ENCODE measurements at regions not wholly inside any gene's neighbourhood (a gene's known extent, or its start where the extent isn't known, plus 50 kb on each side); places are given as distances from the start of the nearest gene placed in this dataset.

DNA sequence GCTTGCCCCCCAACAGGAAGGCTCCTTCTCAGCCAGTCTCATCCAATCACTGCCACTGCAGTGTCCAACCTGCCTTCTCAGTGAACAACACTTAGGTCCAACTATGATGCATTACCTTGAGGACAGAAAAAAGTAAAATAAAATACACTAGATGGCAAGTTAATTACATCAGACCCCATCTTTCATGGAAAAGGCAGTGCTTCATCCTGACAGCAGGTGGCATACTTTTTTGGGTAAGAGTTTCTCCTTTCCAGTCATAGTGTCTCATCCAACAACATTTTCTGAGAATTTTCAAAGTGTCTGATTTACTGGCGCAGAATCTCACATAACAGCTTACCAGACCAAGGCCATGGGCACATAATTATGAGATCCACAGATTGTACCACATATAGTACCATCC lies 1742.8 kb downstream of the PCDH7 start:
- DNase-seq = no peak

GRCh38 chr4:32470087-32470585 lies 1750.0 kb downstream of the PCDH7 start:
- DNase-seq = no peak

DNA sequence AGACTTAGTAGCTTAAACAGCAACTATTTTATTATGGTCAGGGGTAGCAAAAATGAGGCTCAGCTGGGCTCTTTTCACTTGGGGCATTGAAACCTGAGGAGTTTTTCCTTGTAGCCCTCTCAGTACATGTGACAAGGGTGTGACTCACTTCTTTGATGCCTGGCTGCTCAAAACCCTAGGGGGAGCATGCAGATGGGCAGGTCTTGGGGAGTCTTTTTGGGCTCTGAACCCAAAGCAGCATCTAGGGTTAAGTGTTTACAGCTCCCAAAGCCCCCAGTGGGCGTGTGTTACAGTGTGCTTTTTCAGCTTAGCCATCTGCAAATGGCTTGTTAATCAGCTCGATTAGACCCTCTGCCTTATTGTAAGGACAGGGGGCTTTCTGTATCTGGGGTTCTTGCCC lies 1752.7 kb downstream of the PCDH7 start:
- DNase-seq = no peak

DNA sequence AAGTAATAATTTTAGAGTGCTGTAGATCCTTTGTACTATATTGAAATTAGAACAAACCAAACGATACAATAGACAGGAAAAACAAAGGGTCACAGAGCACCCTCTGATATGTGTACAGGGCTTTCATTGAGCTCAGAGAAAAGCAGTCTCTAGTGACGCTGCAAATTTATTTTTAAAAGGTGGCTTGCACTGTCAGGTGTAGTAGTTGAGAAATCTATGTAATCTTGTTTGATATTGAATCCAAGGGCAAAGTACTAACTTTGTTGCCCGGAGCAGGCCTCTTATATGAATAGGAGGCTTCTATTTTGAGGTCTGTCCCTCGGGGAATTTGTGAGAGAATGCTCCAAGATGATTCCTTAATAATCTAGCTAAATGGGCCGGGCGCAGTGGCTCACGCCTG lies 1755.5 kb downstream of the PCDH7 start:
- DNase-seq = no peak

GRCh38 chr4:32477518-32477917 lies 1757.3 kb downstream of the PCDH7 start:
- no peak for DNase-seq

DNA sequence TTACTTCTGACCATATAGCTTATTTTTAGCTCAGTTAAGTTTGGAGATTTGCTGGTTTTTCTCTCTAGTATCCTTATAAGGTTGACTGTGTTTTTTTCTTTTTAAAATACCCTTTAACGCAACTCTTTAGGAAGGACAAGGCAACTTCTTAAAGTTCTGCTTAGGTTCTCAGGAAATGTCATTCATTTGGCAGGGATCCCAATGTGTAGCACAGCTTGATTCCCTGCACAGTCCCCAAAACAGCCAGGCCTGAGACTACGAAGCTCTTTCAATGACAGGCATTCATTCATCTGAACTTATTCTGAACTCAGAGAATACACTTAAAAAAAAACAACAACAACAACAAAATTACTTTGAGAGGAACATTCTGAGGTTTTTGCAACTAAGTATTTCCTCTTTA lies 1765.8 kb downstream of the PCDH7 start:
- no peak for DNase-seq

- no peak for DNase-seq
Measured at GRCh38 chr4:32488690-32489089, 1768.5 kb downstream of the PCDH7 start.

DNA sequence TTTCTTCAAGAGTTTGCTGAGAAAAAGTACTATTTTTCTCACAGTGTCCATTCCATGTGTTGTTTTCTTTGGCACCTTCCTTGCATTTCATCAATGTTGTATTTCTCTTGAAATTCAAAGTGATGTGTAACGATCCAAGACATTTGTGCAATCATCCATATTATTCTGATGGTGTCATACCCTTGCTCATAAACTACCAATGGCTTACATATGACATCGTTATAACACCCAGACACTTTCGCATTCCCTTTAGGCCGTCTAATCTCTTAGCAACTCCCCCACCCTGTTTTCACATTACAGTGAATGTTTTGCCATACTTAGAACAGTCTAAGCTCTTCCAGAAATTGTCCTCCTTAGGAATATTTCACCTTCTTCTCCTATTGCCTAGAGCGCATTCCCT lies 1779.0 kb downstream of the PCDH7 start:
- DNase-seq = no peak

DNA sequence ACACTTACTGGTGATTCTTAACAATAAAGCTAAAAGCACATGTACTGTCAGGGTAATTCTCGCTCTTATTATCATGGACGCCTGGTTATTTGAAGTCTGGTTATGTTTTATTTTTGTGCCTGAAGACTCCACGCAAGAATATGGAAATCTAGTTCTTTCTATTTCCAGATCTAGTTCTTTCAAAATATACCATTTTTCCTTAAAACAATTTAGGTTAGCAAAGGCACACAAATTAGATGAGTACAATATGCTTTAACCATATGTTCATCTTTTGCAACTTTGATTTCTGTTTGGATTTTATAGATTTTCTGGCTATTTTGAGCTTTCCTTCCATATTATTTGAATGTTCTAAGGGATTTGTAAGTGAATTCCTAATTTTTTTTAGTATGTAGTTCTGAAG lies 1783.1 kb downstream of the PCDH7 start:
- DNase-seq = no peak

DNA sequence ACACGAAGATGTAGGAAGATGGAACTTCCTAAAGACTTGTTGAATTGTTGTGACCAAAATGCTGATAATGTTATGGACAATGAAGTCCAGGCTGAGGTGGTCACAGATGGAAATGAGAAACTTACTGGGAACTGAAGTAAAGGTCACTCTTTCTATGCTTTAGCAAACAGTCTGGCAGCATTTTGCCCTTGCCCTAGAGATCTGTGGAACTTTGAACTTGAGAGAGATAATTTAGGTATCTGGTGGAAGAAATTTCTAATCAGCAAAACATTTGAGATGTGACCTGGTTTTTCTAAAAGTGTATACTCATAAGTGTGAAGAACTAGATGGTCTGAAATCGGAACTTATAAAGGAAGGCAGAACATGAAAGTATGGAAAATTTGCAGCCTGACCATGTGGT lies 1785.9 kb downstream of the PCDH7 start:
- DNase-seq = no peak

- DNase-seq = no peak
Measured at GRCh38 chr4:32519060-32519459, 1798.9 kb downstream of the PCDH7 start.

DNA sequence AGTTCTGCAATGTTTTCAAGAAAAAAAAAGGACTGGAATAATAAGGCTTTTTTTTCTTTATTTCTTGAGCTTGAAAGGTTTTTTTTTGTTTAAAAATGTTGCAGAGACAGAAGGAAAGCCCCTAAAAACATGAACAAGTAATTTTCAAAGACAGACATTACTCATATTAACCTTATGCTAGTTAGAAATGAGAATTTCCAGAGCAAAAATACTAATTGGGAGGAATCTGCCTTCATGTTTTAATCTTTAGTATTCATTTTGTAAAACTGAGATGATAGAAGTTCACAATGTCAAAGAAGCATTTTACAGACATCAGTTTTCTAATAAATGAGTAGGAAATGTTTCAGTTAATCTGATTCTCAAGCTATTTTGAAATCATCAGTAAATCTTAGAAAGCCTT lies 1805.3 kb downstream of the PCDH7 start:
- no peak for DNase-seq

- DNase-seq = no peak
Measured at GRCh38 chr4:32544846-32545245, 1824.7 kb downstream of the PCDH7 start.

- DNase-seq = no peak
Measured at GRCh38 chr4:32551943-32552342, 1831.8 kb downstream of the PCDH7 start.

DNA sequence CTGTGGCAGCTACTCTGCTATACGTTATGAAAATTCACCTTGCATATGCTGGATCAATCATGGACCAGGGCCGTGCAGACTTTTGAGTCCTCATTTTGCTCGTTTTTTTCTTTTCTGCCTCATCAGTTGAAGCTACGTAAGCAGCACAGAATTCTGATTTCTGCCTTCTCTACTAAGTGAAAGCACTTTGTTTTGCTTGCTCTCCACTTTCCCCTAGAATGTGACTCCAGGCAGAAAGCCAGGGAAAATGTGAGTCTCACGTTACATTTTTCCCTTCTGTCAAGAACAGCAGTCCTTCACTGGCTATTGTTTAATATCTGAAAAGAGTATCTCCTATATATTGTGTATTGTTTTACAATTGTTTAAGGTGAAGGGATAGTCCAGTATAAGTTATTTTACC lies 1840.1 kb downstream of the PCDH7 start:
- no peak for DNase-seq

DNA sequence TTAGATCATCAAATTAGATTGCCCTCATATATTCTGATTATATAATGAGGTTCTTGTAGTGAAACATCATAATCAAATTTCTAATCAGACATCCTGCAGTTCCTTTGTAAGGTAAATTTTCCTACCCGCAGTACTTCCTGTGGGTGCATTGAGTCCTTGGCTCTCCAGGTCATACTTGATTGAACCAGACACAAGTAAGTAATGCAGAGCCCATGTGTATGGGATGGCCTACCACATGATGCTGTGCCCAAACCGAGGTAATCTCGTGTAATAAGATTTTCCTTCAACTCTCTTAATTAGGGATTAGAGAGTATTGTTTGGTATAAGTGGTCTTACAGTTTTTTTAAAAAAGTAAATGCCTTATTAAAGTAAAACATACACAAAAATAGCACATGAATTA lies 1841.8 kb downstream of the PCDH7 start:
- DNase-seq = no peak

DNA sequence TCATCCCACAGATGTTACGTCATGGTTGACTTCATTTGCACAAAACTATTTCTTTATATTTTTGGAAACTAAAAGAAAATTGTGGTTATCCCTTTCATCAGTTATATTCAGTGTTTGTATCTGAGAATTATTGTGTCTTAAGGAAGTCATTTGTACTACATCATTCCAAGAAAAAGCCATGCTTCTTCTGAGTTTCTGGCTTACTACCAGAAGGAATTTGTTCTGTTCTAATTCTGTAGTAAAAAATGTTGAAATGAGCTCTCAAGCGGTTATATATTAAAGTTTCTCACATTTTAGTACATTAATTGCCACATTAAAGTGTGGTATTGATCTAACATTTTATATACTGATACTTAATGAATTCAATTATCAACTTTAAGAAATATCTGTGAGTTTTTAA lies 1844.5 kb downstream of the PCDH7 start:
- DNase-seq = no peak

DNA sequence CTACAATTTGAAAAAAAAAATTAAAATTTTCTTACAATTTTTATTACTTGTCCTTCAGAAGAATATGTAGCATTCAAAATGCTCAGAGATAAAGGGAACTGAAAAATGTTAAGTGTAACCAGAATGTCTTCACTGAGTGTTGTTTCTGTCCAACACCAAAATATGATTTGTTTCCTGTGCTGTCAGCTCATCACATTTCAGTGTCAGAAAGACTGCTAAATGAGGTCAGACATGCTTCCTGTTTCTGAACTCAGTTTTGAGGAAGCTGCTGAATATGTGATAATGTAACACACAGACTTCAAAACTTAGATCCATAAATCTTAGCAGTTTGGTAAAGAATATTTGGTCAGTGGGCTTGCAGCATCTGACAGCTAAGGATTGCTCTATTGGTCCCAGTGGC lies 1849.7 kb downstream of the PCDH7 start:
- no peak for DNase-seq

GRCh38 chr4:32572366-32572765 lies 1852.2 kb downstream of the PCDH7 start:
- no peak for DNase-seq

GRCh38 chr4:32574803-32575202 lies 1854.6 kb downstream of the PCDH7 start:
- DNase-seq = no peak

GRCh38 chr4:32589097-32589496 lies 1868.9 kb downstream of the PCDH7 start:
- no peak for DNase-seq

DNA sequence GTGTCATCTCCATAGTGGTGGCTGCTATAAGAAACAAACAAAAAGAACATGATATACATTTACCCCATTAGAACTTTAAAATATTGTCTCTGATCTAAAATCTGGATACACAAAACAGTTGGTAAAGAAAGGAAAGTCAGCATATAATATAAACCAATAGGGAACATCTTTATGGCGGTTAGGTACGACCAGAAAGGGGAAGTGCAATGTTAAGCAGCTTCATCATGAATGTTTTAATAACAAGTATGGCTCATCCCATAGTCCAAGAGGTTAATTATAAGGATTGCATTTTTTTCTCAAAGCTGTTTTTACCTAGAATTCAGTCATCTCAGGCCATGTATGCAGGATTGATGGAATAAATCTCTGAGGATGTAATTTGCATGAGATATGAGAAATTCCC lies 1869.7 kb downstream of the PCDH7 start:
- no peak for DNase-seq

DNA sequence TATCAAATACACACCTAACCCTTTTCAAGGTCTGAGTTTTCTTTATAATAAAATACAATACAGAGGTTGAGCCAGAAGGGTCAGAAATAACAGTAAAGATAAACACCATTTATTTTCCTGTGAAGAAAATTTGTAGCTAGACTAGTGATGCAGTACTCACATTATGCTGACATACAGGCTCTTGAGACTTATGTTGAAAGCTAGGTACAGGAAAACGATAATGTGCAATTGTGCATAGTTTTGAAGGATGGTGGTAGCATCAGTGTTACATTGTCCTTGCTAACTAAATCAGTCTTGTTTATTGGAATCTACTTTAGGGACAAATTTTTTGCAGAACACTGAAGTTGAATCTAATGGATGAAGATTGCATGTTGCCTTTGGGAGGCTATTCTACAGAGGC lies 1877.2 kb downstream of the PCDH7 start:
- DNase-seq = no peak

- DNase-seq = no peak
Measured at GRCh38 chr4:32601848-32602247, 1881.7 kb downstream of the PCDH7 start.

- DNase-seq = no peak
Measured at GRCh38 chr4:32607978-32608377, 1887.8 kb downstream of the PCDH7 start.

All from right kidney (tissue), 1 donor.